GM12865 (cell line): ENCODE measurements at regions not wholly inside any gene's neighbourhood (a gene's known extent, or its start where the extent isn't known, plus 50 kb on each side); places are given as distances from the start of the nearest gene placed in this dataset.
"Not testable (repeated sequence)": the region's sequence is repeated elsewhere in the genome, so short reads cannot be mapped to it uniquely, and the experiment has no call there.

ENCODE experiments used
- DNase-seq: peaks from one replicate; pipeline ENCODE4 v3.0.0; 2010; ENCODE audit warnings: low read depth
- H3K4me3 ChIP-seq: 2 replicates; pipeline ENCODE4 v1.5.1; 2011; ENCODE audit warnings: mild to moderate bottlenecking, low read depth, low read length, control low read depth
- TF ChIP-seq, protein P1 (sequence below): IDR thresholded peaks from 2 replicates; pipeline ENCODE4 v1.5.1; 2011; ENCODE audit warnings: low read length, control low read depth, low read depth, inconsistent platforms; ENCODE audit not compliant: insufficient read depth; ENCODE audit errors: missing control alignments

DNA sequence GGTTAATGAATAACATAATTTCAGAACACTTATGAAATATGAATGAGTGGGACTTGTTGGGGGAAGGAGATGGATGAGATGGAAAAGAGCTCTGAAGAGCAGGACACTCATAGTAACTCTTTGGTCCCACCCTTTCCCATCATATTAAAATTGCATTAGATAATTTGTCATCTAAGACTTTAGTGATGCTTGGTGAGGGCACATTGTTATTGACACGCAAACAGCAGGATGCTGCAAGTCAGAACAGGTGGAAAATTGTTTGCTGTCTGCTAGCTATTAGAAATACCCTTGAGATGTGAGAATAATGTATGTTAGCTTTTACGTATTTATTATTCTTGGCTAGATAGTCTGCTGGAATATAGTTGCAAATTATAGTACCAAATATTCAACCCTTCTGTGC lies 75.7 kb downstream of the TANC2 start:
- no peak overlapping the region for H3K4me3 ChIP-seq
- TF ChIP-seq, protein P1, sequence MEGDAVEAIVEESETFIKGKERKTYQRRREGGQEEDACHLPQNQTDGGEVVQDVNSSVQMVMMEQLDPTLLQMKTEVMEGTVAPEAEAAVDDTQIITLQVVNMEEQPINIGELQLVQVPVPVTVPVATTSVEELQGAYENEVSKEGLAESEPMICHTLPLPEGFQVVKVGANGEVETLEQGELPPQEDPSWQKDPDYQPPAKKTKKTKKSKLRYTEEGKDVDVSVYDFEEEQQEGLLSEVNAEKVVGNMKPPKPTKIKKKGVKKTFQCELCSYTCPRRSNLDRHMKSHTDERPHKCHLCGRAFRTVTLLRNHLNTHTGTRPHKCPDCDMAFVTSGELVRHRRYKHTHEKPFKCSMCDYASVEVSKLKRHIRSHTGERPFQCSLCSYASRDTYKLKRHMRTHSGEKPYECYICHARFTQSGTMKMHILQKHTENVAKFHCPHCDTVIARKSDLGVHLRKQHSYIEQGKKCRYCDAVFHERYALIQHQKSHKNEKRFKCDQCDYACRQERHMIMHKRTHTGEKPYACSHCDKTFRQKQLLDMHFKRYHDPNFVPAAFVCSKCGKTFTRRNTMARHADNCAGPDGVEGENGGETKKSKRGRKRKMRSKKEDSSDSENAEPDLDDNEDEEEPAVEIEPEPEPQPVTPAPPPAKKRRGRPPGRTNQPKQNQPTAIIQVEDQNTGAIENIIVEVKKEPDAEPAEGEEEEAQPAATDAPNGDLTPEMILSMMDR, result no peak
- DNase-seq, result no peak

DNA sequence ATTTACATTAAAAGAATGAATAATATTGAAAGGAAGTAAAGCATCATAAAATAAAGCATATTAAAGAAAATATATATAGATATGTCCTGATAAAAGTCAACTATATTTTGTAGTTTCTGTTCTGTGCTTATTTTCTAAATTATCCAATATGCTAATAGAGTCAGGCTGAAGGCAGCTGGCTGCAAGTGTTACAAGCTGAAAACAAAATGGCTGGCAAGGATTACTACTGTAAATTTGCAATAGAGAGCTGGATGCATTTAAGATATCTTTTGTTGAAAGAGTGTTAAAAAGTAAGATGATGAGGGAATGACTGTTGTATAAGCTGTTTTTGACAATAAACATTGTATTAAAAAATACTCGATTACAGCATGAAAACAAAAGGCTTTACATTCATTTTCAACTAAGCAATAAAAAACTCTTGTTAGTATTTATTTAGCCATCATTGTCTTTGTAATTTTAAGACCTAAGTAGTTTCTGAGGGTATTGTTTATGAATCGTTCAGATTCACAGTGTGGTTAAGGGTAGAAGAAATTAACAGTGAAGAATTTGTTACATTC lies 76.3 kb downstream of the TANC2 start:
- no peak for DNase-seq
- H3K4me3 ChIP-seq, result no peak overlapping the region
- TF ChIP-seq, protein P1, result no peak

DNA sequence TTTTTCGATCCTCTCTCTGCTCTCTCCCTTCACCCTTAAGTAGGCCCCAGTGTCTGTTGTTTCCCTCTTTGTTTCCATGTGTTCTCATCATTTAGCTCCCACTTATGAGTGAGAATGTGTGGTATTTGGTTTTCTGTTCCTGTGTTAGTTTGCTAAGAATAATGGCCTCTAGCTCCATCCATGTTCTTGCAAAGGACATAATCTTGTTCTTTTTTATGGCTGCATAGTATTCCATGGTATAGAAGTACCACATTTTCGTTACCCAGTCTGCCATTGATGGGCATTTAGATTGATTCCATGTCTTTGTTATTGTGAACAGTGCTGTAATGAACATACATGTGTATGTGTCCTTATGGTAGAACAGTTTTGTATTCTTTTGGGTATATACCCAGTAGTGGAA lies 91.5 kb downstream of the TANC2 start:
- H3K4me3 ChIP-seq, result not testable (repeated sequence)

DNA sequence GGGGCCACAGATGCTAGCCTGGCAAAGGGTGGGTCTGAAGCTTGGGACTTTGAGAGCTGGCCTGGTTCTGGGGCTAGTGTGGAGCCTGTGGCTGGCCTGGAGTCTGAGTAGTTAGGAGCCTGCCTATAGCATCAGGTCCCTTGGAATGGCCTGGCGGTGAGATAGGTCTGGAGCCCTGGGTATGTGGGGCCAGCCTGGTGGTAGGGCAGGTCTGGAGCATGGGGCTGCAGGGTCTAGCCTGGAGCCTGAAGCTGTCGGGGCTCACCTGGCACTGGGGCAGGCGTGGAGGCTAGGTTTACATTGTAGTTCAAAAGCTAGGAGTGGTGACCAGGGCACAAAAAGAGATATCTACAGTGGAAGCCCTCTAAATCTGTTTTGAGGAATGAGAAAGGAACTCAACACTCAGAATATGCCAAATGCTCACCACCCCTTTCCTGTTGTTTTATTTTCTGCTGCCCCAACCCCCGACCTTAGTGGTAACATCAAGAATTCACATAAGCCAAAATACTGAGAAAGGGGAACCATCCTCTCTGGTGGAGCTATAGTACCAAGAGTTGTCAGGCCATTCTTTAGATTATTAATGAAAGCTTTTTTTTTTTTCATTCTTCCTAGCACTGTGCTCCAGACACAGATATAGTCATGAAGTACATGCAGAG lies 100.3 kb downstream of the TANC2 start:
- H3K4me3 ChIP-seq, result no peak overlapping the region
- TF ChIP-seq, protein P1, result no peak
- DNase-seq, result no peak

More for the DNA sequence above, 91.5 kb downstream of the TANC2 start:
- DNase-seq, result not testable (repeated sequence)

DNA sequence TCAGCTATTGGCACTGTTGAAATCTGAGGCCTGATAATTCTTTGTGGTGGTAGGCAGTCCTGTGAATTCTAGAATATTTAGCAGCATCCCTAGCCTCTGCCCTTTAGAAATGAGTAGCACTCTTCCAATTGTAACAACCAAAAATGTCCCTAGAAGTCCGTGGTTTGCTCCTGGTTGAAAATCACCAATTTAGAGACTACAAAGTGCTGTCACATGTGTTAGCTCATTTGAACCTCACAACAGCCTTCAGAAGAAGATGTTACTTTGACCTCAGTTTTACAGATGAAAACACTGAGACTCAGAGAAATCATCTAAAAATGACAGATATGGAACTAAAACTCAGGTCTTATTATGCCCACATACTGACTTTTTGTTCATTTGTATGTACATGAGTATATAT lies 103.2 kb downstream of the TANC2 start:
- TF ChIP-seq, protein P1, result no peak
- DNase-seq, result no peak
- H3K4me3 ChIP-seq, result no peak overlapping the region

DNA sequence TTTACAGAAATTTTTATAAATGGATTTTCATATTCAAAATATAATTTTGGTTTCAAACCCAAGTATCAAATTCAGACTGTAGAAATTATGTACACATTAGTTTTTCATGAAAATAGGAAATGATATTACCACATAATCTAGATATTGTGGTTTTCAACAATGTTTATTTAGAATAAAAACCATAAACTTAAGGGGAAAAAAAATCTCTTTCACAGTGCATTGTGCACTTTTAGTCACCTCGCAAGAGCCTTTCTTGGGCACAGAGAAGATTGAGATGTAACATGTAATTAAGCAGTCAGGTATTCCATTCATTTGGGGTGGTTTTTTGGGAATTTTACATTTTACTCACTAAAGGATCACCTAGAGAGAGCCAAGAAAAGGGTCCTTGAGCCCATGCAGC lies 104.0 kb downstream of the TANC2 start:
- no peak overlapping the region for H3K4me3 ChIP-seq
- TF ChIP-seq, protein P1, result no peak
- no peak for DNase-seq

DNA sequence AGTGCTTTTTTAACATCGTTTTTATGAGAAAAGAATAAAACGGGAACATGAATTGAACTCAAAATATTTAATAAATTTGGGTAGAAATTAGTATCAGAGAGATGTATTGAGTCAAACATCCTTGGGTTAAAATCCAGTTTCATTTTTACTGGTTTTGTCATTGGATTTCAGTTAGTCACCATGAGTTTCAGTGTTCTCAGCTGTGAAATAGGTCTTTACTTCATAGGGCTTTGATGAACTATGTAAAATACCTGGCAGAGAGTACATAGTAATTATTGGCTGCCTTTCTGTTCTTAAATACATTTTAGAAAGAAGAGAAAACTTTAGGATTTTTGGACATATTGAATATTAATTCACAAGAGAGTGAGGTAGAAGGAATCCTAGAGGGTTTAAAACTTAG lies 105.8 kb downstream of the TANC2 start:
- no peak for DNase-seq
- H3K4me3 ChIP-seq, result no peak overlapping the region
- TF ChIP-seq, protein P1, result no peak
